Neural cell (in vitro differentiated cells): ENCODE measurements at regions not wholly inside any gene's neighbourhood (a gene's known extent, or its start where the extent isn't known, plus 50 kb on each side); places are given as distances from the start of the nearest gene placed in this dataset.

Source experiments
- H2AFZ ChIP-seq: fragments of 200-600, 300-800 bp; sonication (generic), shearing (Covaris generic); 2 replicates; pipeline ENCODE4 v1.6.0; 2014; ENCODE audit warnings: low read depth, mild to moderate bottlenecking, antibody characterized with exemption, low read length, moderate library complexity
- H3F3A ChIP-seq: fragments of 200-600 bp; shearing (Covaris generic); 2 replicates; pipeline ENCODE4 v1.6.1; 2016; ENCODE audit warnings: mild to moderate bottlenecking, moderate library complexity, mixed read lengths, antibody characterized with exemption, low read length; ENCODE audit not compliant: insufficient read depth, poor library complexity, severe bottlenecking
- H3K27ac ChIP-seq: fragments of 200-600, 300-800 bp; sonication (generic), shearing (Covaris generic); 2 replicates; pipeline ENCODE4 v1.5.1; 2014; ENCODE audit warnings: mild to moderate bottlenecking, low read length, moderate library complexity
- H3K27me3 ChIP-seq: fragments of 300-800, 200-600 bp; sonication (generic), shearing (Covaris generic); 2 replicates; pipeline ENCODE4 v1.6.0; 2014; ENCODE audit warnings: mild to moderate bottlenecking, low read depth, low read length, moderate library complexity; ENCODE audit not compliant: insufficient read depth
- H3K36me3 ChIP-seq: fragments of 300-800, 200-600 bp; sonication (generic), shearing (Covaris generic); 2 replicates; pipeline ENCODE4 v1.5.1; 2014; ENCODE audit warnings: mild to moderate bottlenecking, antibody characterized with exemption, low read length, moderate library complexity; ENCODE audit not compliant: insufficient read depth
- H3K4me2 ChIP-seq: fragments of 300-800, 200-600 bp; sonication (generic), shearing (Covaris generic); 2 replicates; pipeline ENCODE4 v1.6.0; 2014; ENCODE audit warnings: mild to moderate bottlenecking, low read length
- H3K4me3 ChIP-seq: fragments of 300-800, 200-600 bp; sonication (generic), shearing (Covaris generic); 2 replicates; pipeline ENCODE4 v1.5.1; 2014; ENCODE audit warnings: mild to moderate bottlenecking, low read length, moderate library complexity
- H3K79me2 ChIP-seq: fragments of 200-600 bp; shearing (Covaris generic); replicated peaks from 2 replicates; pipeline ENCODE4 v1.6.0; 2014; ENCODE audit warnings: mild to moderate bottlenecking, low read length, moderate library complexity; ENCODE audit not compliant: insufficient read depth
- H3K9ac ChIP-seq: fragments of 300-800, 200-600 bp; sonication (generic), shearing (Covaris generic); 2 replicates; pipeline ENCODE4 v1.6.1; 2016; ENCODE audit warnings: mild to moderate bottlenecking, low read length, mixed read lengths
- H3K9me2 ChIP-seq: fragments of 200-600 bp; shearing (Covaris generic); 2 replicates; pipeline ENCODE4 v1.6.1; 2016; ENCODE audit warnings: mild to moderate bottlenecking, low read length, mixed read lengths; ENCODE audit not compliant: insufficient read depth
- H3K9me3 ChIP-seq: fragments of 200-600, 300-800 bp; sonication (generic), shearing (Covaris generic); 2 replicates; pipeline ENCODE4 v1.6.1; 2016; ENCODE audit warnings: mild to moderate bottlenecking, mixed run types, low read length, moderate library complexity, mixed read lengths
- H4K20me1 ChIP-seq: fragments of 200-600 bp; shearing (Covaris generic); 2 replicates; pipeline ENCODE4 v1.6.1; 2016; ENCODE audit warnings: mild to moderate bottlenecking, mixed run types; ENCODE audit not compliant: insufficient read depth
- EZH2 ChIP-seq: fragments of 200-600, 300-800 bp; shearing (Covaris generic), sonication (generic); IDR thresholded peaks from 2 replicates; pipeline ENCODE4 v1.6.1; 2014; ENCODE audit warnings: antibody characterized with exemption, low read length, borderline replicate concordance, mild to moderate bottlenecking; ENCODE audit not compliant: insufficient read depth, poor library complexity, severe bottlenecking
- POLR2AphosphoS5 ChIP-seq: IDR thresholded peaks from 2 replicates; pipeline ENCODE4 v1.6.1; 2012
- RAD21 ChIP-seq: fragments of 450-650 bp; conservative IDR thresholded peaks from 2 replicates; pipeline ENCODE4 v1.6.1; 2014; ENCODE audit warnings: antibody characterized with exemption, mild to moderate bottlenecking, moderate library complexity
- REST ChIP-seq: IDR thresholded peaks from 2 replicates; pipeline ENCODE4 v1.6.1; 2012; ENCODE audit warnings: borderline replicate concordance
- SMC3 ChIP-seq: fragments of 450-650 bp; conservative IDR thresholded peaks from 2 replicates; pipeline ENCODE4 v1.6.1; 2014; ENCODE audit warnings: antibody characterized with exemption, mild to moderate bottlenecking, moderate library complexity; ENCODE audit not compliant: poor library complexity
- TAF1 ChIP-seq: IDR thresholded peaks from 2 replicates; pipeline ENCODE4 v1.6.1; 2012; ENCODE audit warnings: low read depth
- TF ChIP-seq, protein P1 (sequence below): fragments of 450-650 bp; IDR thresholded peaks from 2 replicates; pipeline ENCODE4 v1.5.1; 2014; ENCODE audit warnings: antibody characterized with exemption, mild to moderate bottlenecking, moderate library complexity; ENCODE audit not compliant: poor library complexity, severe bottlenecking

DNA sequence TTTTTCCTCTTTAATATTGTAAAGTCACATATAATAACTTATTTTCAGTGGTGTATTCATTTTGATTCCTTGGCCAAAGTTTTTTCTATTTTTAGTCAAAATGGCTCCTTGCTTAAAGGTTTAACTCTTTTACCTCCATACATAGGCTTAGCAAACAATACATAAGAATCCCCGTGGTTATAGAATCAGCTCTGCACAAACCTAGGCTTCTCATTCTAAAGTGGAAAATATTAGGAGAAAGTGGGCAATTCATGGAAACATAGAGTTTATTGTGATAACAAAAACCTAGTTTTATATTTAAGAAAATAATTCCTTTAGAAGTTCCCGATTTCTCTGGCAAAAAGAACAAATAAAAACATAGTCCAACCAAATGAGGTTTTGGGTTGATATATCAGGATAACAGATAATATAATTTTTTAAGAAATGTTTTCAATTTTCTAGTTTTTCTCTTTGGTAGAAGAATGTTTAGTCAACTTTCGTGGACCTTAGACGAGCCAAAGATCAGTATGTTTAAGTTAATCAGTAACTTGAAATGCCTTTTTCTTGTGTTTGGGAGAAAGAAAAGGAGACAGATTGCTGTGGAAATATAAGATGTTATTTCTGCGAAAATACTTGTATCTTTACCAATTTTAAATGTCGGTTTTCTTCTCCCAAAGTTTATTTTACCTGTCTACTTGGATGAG, 93.4 kb upstream of the KLF12 start:
- TF ChIP-seq POLR2AphosphoS5 (no peak), RAD21 (no peak), EZH2 (no peak), REST (no peak)
- TF ChIP-seq, protein P1, sequence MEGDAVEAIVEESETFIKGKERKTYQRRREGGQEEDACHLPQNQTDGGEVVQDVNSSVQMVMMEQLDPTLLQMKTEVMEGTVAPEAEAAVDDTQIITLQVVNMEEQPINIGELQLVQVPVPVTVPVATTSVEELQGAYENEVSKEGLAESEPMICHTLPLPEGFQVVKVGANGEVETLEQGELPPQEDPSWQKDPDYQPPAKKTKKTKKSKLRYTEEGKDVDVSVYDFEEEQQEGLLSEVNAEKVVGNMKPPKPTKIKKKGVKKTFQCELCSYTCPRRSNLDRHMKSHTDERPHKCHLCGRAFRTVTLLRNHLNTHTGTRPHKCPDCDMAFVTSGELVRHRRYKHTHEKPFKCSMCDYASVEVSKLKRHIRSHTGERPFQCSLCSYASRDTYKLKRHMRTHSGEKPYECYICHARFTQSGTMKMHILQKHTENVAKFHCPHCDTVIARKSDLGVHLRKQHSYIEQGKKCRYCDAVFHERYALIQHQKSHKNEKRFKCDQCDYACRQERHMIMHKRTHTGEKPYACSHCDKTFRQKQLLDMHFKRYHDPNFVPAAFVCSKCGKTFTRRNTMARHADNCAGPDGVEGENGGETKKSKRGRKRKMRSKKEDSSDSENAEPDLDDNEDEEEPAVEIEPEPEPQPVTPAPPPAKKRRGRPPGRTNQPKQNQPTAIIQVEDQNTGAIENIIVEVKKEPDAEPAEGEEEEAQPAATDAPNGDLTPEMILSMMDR = no peak
- Histone ChIP-seq H3K9ac (no peak overlapping the region), H3K9me2 (no peaks in the 10 kb centered on the region)

GRCh38 chr13:74226791-74227475, 92.7 kb upstream of the KLF12 start:
- Histone ChIP-seq H4K20me1 (no peaks in the 10 kb centered on the region), H2AFZ (no peak overlapping the region), H3K9me2 (no peaks in the 10 kb centered on the region), H3K4me2 (no peak overlapping the region), H3K36me3 (no peaks in the 10 kb centered on the region), H3K9ac (no peak overlapping the region), H3K9me3 (no peaks in the 10 kb centered on the region), H3K27me3 (no peaks in the 10 kb centered on the region), H3K4me3 (no peak overlapping the region), H3F3A (no peaks in the 10 kb centered on the region), H3K27ac (no peak overlapping the region), H3K79me2 (no peaks in the 10 kb centered on the region)
- TF ChIP-seq POLR2AphosphoS5 (no peak), RAD21 (no peak)

More for the DNA sequence above, 93.4 kb upstream of the KLF12 start:
- Histone ChIP-seq H3F3A (no peaks in the 10 kb centered on the region), H3K4me2 (no peak overlapping the region), H3K4me3 (no peak overlapping the region), H3K79me2 (no peaks in the 10 kb centered on the region), H3K36me3 (no peaks in the 10 kb centered on the region), H4K20me1 (no peaks in the 10 kb centered on the region), H3K9me3 (no peaks in the 10 kb centered on the region), H3K27ac (no peak overlapping the region), H2AFZ (no peak overlapping the region), H3K27me3 (no peaks in the 10 kb centered on the region)

DNA sequence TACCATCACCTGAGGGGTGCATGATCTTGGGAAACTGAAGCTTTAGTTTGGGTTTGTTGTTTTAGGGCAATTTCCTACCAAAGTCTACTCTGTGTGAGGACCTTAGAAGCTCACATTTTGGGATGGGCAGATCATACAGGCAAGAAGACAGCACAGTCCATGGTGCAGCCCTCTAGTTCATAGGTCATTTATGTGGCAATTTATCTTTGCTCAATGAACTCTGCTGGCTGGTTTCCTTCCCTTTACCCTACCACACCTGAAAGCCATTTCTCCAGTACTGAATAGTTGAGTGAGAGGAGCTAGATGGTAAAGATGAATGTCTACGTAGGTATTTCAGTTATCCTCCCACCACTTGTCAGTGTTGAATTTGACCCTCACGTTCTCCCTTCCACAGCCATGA, 87.5 kb upstream of the KLF12 start:
- H3K36me3 ChIP-seq = no peaks in the 10 kb centered on the region
- no peak overlapping the region for H3K9ac ChIP-seq
- no peak overlapping the region for H3K27ac ChIP-seq
- H3K27me3 ChIP-seq = no peaks in the 10 kb centered on the region
- TF ChIP-seq POLR2AphosphoS5 (no peak), RAD21 (no peak), SMC3 (no peak), REST (no peak), EZH2 (no peak), TAF1 (no peak)
- no peaks in the 10 kb centered on the region for H3K9me3 ChIP-seq
- H3K4me2 ChIP-seq = no peak overlapping the region
- H3K9me2 ChIP-seq = no peaks in the 10 kb centered on the region
- H3K79me2 ChIP-seq = no peaks in the 10 kb centered on the region
- H3F3A ChIP-seq = no peaks in the 10 kb centered on the region
- H4K20me1 ChIP-seq = no peaks in the 10 kb centered on the region
- no peak overlapping the region for H2AFZ ChIP-seq
- no peak overlapping the region for H3K4me3 ChIP-seq
